SK-N-SH (cell line): ENCODE measurements at regions not wholly inside any gene's neighbourhood (a gene's known extent, or its start where the extent isn't known, plus 50 kb on each side); places are given as distances from the start of the nearest gene placed in this dataset.

Experiments
- CTCF ChIA-PET: fragments of 300-600, 350-600 bp; formaldehyde crosslinking; extraction: SDS; loops from one replicate; lab custom pipeline; 2021; lab: Yijun Ruan, JAX
- POLR2A ChIA-PET: fragments of 350-600 bp; sonication (Branson Sonifier 250); formaldehyde crosslinking; extraction: SDS; loops from one replicate; lab custom pipeline; 2020; ENCODE audit warnings: antibody characterized with exemption, inconsistent platforms; lab: Yijun Ruan, JAX
- DNase-seq: peaks from one replicate; pipeline ENCODE4 v3.0.0; 2012
- H2AFZ ChIP-seq: fragments of 200-600 bp; sonication (generic); 2 replicates; pipeline ENCODE4 v1.8.1; 2016; ENCODE audit warnings: antibody characterized with exemption, mild to moderate bottlenecking, low read depth
- H3F3A ChIP-seq: fragments of 200-600 bp; sonication (generic); replicated peaks from 2 replicates; pipeline ENCODE3; 2016; ENCODE audit warnings: antibody characterized with exemption, mild to moderate bottlenecking; ENCODE audit not compliant: insufficient read depth
- H3K27ac ChIP-seq, 2 experiments: fragments of 200-500 bp in 1 of 2; fragments of 200-600 bp in 1 of 2; sonication (Bioruptor generic) in 1 of 2; sonication (generic), shearing (Covaris generic) in 1 of 2; 2 replicates each; pipeline versions ENCODE4 v1.5.1 to v1.6.1; 2014 to 2016; ENCODE audit warnings: low read depth in 2 of 2, inconsistent platforms in 1 of 2, low read length in 1 of 2, mild to moderate bottlenecking in 1 of 2, mixed read lengths in 1 of 2
- H3K27me3 ChIP-seq: fragments of 200-600 bp; sonication (generic), shearing (Covaris generic); 2 replicates; pipeline ENCODE4 v1.6.1; 2016; ENCODE audit warnings: mixed run types; ENCODE audit not compliant: insufficient read depth
- H3K36me3 ChIP-seq, 2 experiments: fragments of 200-500 bp in 1 of 2; fragments of 200-600 bp in 1 of 2; sonication (Bioruptor generic) in 1 of 2; sonication (generic) in 1 of 2; replicated peaks in 1 of 2; 2 replicates each; pipeline versions ENCODE3 to v1.5.1; 2014 to 2016; ENCODE audit warnings: low read length in 1 of 2, mild to moderate bottlenecking in 1 of 2; ENCODE audit not compliant: insufficient read depth in 2 of 2, control insufficient read depth in 1 of 2
- H3K4me1 ChIP-seq, 2 experiments: fragments of 200-500 bp in 1 of 2; fragments of 200-600 bp in 1 of 2; sonication (Bioruptor generic) in 1 of 2; sonication (generic), shearing (Covaris generic) in 1 of 2; 2 replicates each; pipeline versions ENCODE4 v1.5.1 to v1.6.1; 2014 to 2016; ENCODE audit warnings: low read depth in 1 of 2, low read length in 1 of 2, mixed run types in 1 of 2; ENCODE audit not compliant: insufficient read depth in 2 of 2, control insufficient read depth in 1 of 2
- H3K4me2 ChIP-seq: fragments of 200-600 bp; sonication (generic), shearing (Covaris generic); 2 replicates; pipeline ENCODE4 v1.6.1; 2017; ENCODE audit warnings: mixed run types
- H3K4me3 ChIP-seq, 2 experiments: fragments of 200-500 bp in 1 of 2; fragments of 200-600 bp in 1 of 2; sonication (Bioruptor generic) in 1 of 2; sonication (generic), shearing (Covaris generic) in 1 of 2; 2 replicates each; pipeline versions ENCODE4 v1.5.1 to v1.8.1; 2014 to 2016; ENCODE audit warnings: low read depth in 2 of 2, inconsistent platforms in 1 of 2, low read length in 1 of 2, mild to moderate bottlenecking in 1 of 2, mixed read lengths in 1 of 2, moderate library complexity in 1 of 2
- H3K79me2 ChIP-seq: fragments of 200-600 bp; sonication (generic); 2 replicates; pipeline ENCODE4 v1.8.1; 2017; ENCODE audit warnings: mild to moderate bottlenecking; ENCODE audit not compliant: insufficient read depth
- H3K9ac ChIP-seq: fragments of 200-600 bp; sonication (generic); 2 replicates; pipeline ENCODE4 v1.6.1; 2017; ENCODE audit warnings: mixed run types
- H3K9me2 ChIP-seq: fragments of 200-600 bp; sonication (generic); 2 replicates; pipeline ENCODE4 v1.6.1; 2017; ENCODE audit warnings: mixed run types
- H3K9me3 ChIP-seq: fragments of 200-600 bp; sonication (generic); 2 replicates; pipeline ENCODE4 v1.6.1; 2017; ENCODE audit warnings: mixed run types, mild to moderate bottlenecking, moderate library complexity
- H4K20me1 ChIP-seq: fragments of 200-600 bp; sonication (generic); 2 replicates; pipeline ENCODE4 v1.6.1; 2017; ENCODE audit warnings: mild to moderate bottlenecking, mixed run types; ENCODE audit not compliant: insufficient read depth
- CTCF ChIP-seq: fragments of 200-600 bp; sonication (generic); IDR thresholded peaks from 2 replicates; pipeline ENCODE4 v1.6.1; 2017; ENCODE audit warnings: antibody characterized with exemption, mild to moderate bottlenecking, moderate library complexity
- FOSL2 ChIP-seq: IDR thresholded peaks from 2 replicates; pipeline ENCODE4 v1.4.0; 2012; ENCODE audit warnings: low read depth, mild to moderate bottlenecking, moderate library complexity, borderline replicate concordance
- FOXJ3 ChIP-seq: sonication (generic); formaldehyde crosslinking; IDR thresholded peaks from 2 replicates; pipeline ENCODE4 v1.5.1; 2020; ENCODE audit warnings: mild to moderate bottlenecking, missing genetic modification reagents
- FOXM1 ChIP-seq: IDR thresholded peaks from 2 replicates; pipeline ENCODE4 v1.4.0; 2012; ENCODE audit warnings: low read depth, mild to moderate bottlenecking
- IRF3 ChIP-seq: fragments of 150-350 bp; IDR thresholded peaks from 2 replicates; pipeline ENCODE4 v1.6.1; 2016; ENCODE audit warnings: mild to moderate bottlenecking, low read depth, low read length
- JUND ChIP-seq: IDR thresholded peaks from 2 replicates; pipeline ENCODE4 v1.4.0; 2012
- MAX ChIP-seq: IDR thresholded peaks from 2 replicates; pipeline ENCODE4 v1.4.0; 2012; ENCODE audit warnings: low read depth
- MXI1 ChIP-seq: IDR thresholded peaks from 2 replicates; pipeline ENCODE4 v1.6.1; 2012; ENCODE audit warnings: mild to moderate bottlenecking, low read depth, low read length, improper control_type of control experiment
- NRF1 ChIP-seq: IDR thresholded peaks from 2 replicates; pipeline ENCODE4 v1.6.1; 2012; ENCODE audit warnings: low read depth, mild to moderate bottlenecking, low read length
- PBX3 ChIP-seq: IDR thresholded peaks from 2 replicates; pipeline ENCODE4; 2012
- RCOR1 ChIP-seq: fragments of 150-350 bp; IDR thresholded peaks from 2 replicates; pipeline ENCODE4 v1.6.1; 2017; ENCODE audit warnings: antibody characterized with exemption, low read length
- RFX5 ChIP-seq: IDR thresholded peaks from 2 replicates; pipeline ENCODE4 v1.6.1; 2012; ENCODE audit warnings: mild to moderate bottlenecking, improper control_type of control experiment, low read length
- SMC3 ChIP-seq: IDR thresholded peaks from 2 replicates; pipeline ENCODE4 v1.6.1; 2012; ENCODE audit warnings: low read depth, low read length, improper control_type of control experiment
- TAF1 ChIP-seq: IDR thresholded peaks from 2 replicates; pipeline ENCODE4 v1.6.1; 2012; ENCODE audit warnings: low read depth, mild to moderate bottlenecking, low read length, moderate library complexity, borderline replicate concordance
- TCF12 ChIP-seq: IDR thresholded peaks from 2 replicates; pipeline ENCODE4 v1.4.0; 2012
- USF1 ChIP-seq: IDR thresholded peaks from 2 replicates; pipeline ENCODE4 v1.4.0; 2012; ENCODE audit warnings: low read depth, borderline replicate concordance
- USF2 ChIP-seq: fragments of 150-350 bp; IDR thresholded peaks from 2 replicates; pipeline ENCODE4 v1.6.1; 2017; ENCODE audit warnings: antibody characterized with exemption, low read length, low read depth, borderline replicate concordance
- YY1 ChIP-seq: IDR thresholded peaks from 2 replicates; pipeline ENCODE4 v1.4.0; 2012; ENCODE audit warnings: low read depth, mild to moderate bottlenecking
- WGBS: methylation state at CpG from one replicate; pipeline ENCODE4 v1.1.6; 2017; ENCODE audit warnings: low lambda C conversion rate; 5-methylcytosine and 5-hydroxymethylcytosine counted together

GRCh38 chr16:66113223-66113622 lies 253.3 kb upstream of the CDH5 start:
- Histone ChIP-seq H3K9me2 (no peaks in the 10 kb centered on the region), H3K79me2 (no peaks in the 10 kb centered on the region), H4K20me1 (no peaks in the 10 kb centered on the region), H3K4me2 (no peak overlapping the region), H3F3A (no peaks in the 10 kb centered on the region), H3K4me1 (no peaks in the 10 kb centered on the region), H3K9me3 (no peaks in the 10 kb centered on the region), H3K9ac (no peak overlapping the region), H3K27ac (no peak overlapping the region), H3K4me3 (no peak overlapping the region), H3K36me3 (no peaks in the 10 kb centered on the region), H2AFZ (no peak overlapping the region), H3K27me3 (no peaks in the 10 kb centered on the region; the same call in 1 of the 2 replicates)
- no peak for TF ChIP-seq RCOR1
- no peak for TF ChIP-seq TCF12
- TF ChIP-seq MXI1: no peak
- TF ChIP-seq MAX: no peak
- TF ChIP-seq FOXJ3 (CRISPR knock-in tag): no peak
- TF ChIP-seq FOXM1: no peak
- no peak for TF ChIP-seq NRF1
- no peak for TF ChIP-seq SMC3
- TF ChIP-seq FOSL2: no peak
- no peak for TF ChIP-seq CTCF
- no peak for TF ChIP-seq USF2
- TF ChIP-seq IRF3: no peak
- no peak for TF ChIP-seq JUND
- 72% methylated on average over 2 of the region's 2 CpGs for WGBS
- no peak for DNase-seq
- POLR2A ChIA-PET: no interaction called here
- CTCF ChIA-PET: interaction anchor here (1.7 kb wide), 1 partner anchor 9 kb away, joined by 5 read pairs; no protein-coding TSS in a partner anchor

GRCh38 chr16:66109677-66110076 lies 256.8 kb upstream of the CDH5 start:
- DNase-seq: no peak
- ChIA-PET CTCF (no interaction called here), POLR2A (no interaction called here)
- H4K20me1 ChIP-seq: no peaks in the 10 kb centered on the region
- H3K4me2 ChIP-seq: no peak overlapping the region
- no peaks in the 10 kb centered on the region for H3K9me2 ChIP-seq
- H3K9me3 ChIP-seq: no peaks in the 10 kb centered on the region
- no peak overlapping the region for H3K4me3 ChIP-seq
- no peaks in the 10 kb centered on the region for H3K4me1 ChIP-seq
- WGBS: 27% methylated on average over 1 of the region's 1 CpG
- H3K27ac ChIP-seq: no peak overlapping the region
- H2AFZ ChIP-seq: no peak overlapping the region
- H3K36me3 ChIP-seq: no peaks in the 10 kb centered on the region
- no peaks in the 10 kb centered on the region; the same call in 1 of the 2 replicates for H3K27me3 ChIP-seq
- no peaks in the 10 kb centered on the region for H3F3A ChIP-seq
- no peak overlapping the region for H3K9ac ChIP-seq
- H3K79me2 ChIP-seq: no peaks in the 10 kb centered on the region
- TF ChIP-seq USF1 (no peak), USF2 (no peak), CTCF (no peak), FOXJ3 (CRISPR knock-in tag) (no peak), TCF12 (no peak), PBX3 (no peak), RCOR1 (no peak), JUND (no peak), RFX5 (no peak), MAX (no peak), TAF1 (no peak), YY1 (no peak)
